HEK293T (cell line): ENCODE measurements at regions not wholly inside any gene's neighbourhood (a gene's known extent, or its start where the extent isn't known, plus 50 kb on each side); places are given as distances from the start of the nearest gene placed in this dataset.

Experiments used
- L3MBTL2 ChIP-seq: fragments of 450-650 bp; conservative IDR thresholded peaks from 2 replicates; pipeline ENCODE4 v1.6.1; 2016; ENCODE audit warnings: mild to moderate bottlenecking
- LEF1 ChIP-seq: fragments of 450-650 bp; IDR thresholded peaks from 2 replicates; pipeline ENCODE4 v1.6.1; 2017; ENCODE audit warnings: mild to moderate bottlenecking, borderline replicate concordance
- TARDBP ChIP-seq: fragments of 450-650 bp; IDR thresholded peaks from 2 replicates; pipeline ENCODE4 v1.6.1; 2016

GRCh38 chr15:93825682-93826081 is 405.7 kb upstream of the MCTP2 start:
- no peak for TF ChIP-seq LEF1
- no peak for TF ChIP-seq TARDBP
- TF ChIP-seq L3MBTL2 = no peak
